ENCODE measurements at regions not wholly inside any gene's neighbourhood (a gene's known extent, or its start where the extent isn't known, plus 50 kb on each side); places are given as distances from the start of the nearest gene placed in this dataset.
"Not testable (repeated sequence)": the region's sequence is repeated elsewhere in the genome, so short reads cannot be mapped to it uniquely, and the experiment has no call there.

DNA sequence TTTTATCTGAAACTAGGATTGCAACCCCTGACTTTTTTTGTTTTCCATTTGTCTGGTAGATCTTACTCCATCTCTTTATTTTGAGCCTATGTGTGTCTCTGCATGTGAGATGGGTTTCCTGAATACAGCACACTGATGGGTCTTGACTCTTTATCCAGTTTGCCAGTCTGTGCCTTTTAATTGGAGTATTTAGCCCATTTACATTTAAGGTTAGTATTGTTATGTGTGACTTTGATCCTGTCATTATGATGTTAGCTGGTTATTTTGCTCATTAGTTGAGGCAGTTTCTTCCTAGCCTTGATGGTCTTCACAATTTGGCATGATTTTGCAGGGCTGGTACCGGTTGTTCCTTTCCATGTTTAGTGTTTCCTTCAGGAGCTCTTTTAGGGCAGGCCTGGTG, 148.1 kb upstream of the MAST4 start:
- TF ChIP-seq, protein P1, sequence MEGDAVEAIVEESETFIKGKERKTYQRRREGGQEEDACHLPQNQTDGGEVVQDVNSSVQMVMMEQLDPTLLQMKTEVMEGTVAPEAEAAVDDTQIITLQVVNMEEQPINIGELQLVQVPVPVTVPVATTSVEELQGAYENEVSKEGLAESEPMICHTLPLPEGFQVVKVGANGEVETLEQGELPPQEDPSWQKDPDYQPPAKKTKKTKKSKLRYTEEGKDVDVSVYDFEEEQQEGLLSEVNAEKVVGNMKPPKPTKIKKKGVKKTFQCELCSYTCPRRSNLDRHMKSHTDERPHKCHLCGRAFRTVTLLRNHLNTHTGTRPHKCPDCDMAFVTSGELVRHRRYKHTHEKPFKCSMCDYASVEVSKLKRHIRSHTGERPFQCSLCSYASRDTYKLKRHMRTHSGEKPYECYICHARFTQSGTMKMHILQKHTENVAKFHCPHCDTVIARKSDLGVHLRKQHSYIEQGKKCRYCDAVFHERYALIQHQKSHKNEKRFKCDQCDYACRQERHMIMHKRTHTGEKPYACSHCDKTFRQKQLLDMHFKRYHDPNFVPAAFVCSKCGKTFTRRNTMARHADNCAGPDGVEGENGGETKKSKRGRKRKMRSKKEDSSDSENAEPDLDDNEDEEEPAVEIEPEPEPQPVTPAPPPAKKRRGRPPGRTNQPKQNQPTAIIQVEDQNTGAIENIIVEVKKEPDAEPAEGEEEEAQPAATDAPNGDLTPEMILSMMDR (IDR thresholded peaks at IDR 0.05): not testable (repeated sequence)
- TF ChIP-seq POLR2A (IDR thresholded peaks at IDR 0.05); POLR2AphosphoS5 (IDR thresholded peaks at IDR 0.05); EP300 (IDR thresholded peaks at IDR 0.05; ENCODE audit: low read depth): not testable (repeated sequence)
